ENCODE measurements at regions not wholly inside any gene's neighbourhood (a gene's known extent, or its start where the extent isn't known, plus 50 kb on each side); places are given as distances from the start of the nearest gene placed in this dataset.

DNA sequence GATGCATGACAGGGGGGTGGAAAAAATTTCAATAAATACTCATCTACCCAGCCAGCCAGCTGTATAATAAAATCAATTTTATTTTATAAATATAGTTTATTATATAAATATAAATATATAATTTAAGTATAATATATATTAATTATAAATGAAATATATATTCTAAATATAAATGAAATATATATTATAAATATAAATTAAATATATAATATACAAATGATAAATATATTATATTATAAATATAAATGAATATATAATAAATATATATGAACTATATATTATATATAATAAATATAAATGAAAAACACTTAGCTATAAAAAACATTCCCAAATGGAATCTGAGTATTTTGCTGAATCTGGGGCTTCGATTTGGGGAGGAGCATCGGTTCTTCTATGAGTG lies 79.4 kb upstream of the CDCA7L start (continued):
- no peak for TF ChIP-seq NANOG (IDR thresholded peaks at IDR 0.05; ENCODE audit: borderline replicate concordance)
- TF ChIP-seq, protein P1, sequence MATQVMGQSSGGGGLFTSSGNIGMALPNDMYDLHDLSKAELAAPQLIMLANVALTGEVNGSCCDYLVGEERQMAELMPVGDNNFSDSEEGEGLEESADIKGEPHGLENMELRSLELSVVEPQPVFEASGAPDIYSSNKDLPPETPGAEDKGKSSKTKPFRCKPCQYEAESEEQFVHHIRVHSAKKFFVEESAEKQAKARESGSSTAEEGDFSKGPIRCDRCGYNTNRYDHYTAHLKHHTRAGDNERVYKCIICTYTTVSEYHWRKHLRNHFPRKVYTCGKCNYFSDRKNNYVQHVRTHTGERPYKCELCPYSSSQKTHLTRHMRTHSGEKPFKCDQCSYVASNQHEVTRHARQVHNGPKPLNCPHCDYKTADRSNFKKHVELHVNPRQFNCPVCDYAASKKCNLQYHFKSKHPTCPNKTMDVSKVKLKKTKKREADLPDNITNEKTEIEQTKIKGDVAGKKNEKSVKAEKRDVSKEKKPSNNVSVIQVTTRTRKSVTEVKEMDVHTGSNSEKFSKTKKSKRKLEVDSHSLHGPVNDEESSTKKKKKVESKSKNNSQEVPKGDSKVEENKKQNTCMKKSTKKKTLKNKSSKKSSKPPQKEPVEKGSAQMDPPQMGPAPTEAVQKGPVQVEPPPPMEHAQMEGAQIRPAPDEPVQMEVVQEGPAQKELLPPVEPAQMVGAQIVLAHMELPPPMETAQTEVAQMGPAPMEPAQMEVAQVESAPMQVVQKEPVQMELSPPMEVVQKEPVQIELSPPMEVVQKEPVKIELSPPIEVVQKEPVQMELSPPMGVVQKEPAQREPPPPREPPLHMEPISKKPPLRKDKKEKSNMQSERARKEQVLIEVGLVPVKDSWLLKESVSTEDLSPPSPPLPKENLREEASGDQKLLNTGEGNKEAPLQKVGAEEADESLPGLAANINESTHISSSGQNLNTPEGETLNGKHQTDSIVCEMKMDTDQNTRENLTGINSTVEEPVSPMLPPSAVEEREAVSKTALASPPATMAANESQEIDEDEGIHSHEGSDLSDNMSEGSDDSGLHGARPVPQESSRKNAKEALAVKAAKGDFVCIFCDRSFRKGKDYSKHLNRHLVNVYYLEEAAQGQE (IDR thresholded peaks at IDR 0.05; ENCODE audit: unreplicated experiment) = no peak

- no peaks in the 10 kb centered on the region for H3K79me2 ChIP-seq (replicated peaks; ENCODE audit: insufficient read depth)
- H3K4me2 ChIP-seq = no peak overlapping the region
- TF ChIP-seq, protein P2, sequence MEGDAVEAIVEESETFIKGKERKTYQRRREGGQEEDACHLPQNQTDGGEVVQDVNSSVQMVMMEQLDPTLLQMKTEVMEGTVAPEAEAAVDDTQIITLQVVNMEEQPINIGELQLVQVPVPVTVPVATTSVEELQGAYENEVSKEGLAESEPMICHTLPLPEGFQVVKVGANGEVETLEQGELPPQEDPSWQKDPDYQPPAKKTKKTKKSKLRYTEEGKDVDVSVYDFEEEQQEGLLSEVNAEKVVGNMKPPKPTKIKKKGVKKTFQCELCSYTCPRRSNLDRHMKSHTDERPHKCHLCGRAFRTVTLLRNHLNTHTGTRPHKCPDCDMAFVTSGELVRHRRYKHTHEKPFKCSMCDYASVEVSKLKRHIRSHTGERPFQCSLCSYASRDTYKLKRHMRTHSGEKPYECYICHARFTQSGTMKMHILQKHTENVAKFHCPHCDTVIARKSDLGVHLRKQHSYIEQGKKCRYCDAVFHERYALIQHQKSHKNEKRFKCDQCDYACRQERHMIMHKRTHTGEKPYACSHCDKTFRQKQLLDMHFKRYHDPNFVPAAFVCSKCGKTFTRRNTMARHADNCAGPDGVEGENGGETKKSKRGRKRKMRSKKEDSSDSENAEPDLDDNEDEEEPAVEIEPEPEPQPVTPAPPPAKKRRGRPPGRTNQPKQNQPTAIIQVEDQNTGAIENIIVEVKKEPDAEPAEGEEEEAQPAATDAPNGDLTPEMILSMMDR (conservative IDR thresholded peaks at IDR 0.05; ENCODE audit: low read depth in 2 of 2) = no peak
- TF ChIP-seq, protein P1 (IDR thresholded peaks at IDR 0.05; ENCODE audit: unreplicated experiment) = no peak
- TF ChIP-seq ZNF331 (CRISPR knock-in tag; IDR thresholded peaks at IDR 0.05; ENCODE audit: low read depth) (no peak), EZH2phosphoT487 (IDR thresholded peaks at IDR 0.05; ENCODE audit: unreplicated experiment) (no peak), NANOG (IDR thresholded peaks at IDR 0.05; ENCODE audit: borderline replicate concordance) (no peak), JUNB (IDR thresholded peaks at IDR 0.05; ENCODE audit: unreplicated experiment) (no peak), STAT1 (IDR thresholded peaks at IDR 0.05; ENCODE audit: unreplicated experiment) (no peak)
- TF ChIP-seq, protein P3, sequence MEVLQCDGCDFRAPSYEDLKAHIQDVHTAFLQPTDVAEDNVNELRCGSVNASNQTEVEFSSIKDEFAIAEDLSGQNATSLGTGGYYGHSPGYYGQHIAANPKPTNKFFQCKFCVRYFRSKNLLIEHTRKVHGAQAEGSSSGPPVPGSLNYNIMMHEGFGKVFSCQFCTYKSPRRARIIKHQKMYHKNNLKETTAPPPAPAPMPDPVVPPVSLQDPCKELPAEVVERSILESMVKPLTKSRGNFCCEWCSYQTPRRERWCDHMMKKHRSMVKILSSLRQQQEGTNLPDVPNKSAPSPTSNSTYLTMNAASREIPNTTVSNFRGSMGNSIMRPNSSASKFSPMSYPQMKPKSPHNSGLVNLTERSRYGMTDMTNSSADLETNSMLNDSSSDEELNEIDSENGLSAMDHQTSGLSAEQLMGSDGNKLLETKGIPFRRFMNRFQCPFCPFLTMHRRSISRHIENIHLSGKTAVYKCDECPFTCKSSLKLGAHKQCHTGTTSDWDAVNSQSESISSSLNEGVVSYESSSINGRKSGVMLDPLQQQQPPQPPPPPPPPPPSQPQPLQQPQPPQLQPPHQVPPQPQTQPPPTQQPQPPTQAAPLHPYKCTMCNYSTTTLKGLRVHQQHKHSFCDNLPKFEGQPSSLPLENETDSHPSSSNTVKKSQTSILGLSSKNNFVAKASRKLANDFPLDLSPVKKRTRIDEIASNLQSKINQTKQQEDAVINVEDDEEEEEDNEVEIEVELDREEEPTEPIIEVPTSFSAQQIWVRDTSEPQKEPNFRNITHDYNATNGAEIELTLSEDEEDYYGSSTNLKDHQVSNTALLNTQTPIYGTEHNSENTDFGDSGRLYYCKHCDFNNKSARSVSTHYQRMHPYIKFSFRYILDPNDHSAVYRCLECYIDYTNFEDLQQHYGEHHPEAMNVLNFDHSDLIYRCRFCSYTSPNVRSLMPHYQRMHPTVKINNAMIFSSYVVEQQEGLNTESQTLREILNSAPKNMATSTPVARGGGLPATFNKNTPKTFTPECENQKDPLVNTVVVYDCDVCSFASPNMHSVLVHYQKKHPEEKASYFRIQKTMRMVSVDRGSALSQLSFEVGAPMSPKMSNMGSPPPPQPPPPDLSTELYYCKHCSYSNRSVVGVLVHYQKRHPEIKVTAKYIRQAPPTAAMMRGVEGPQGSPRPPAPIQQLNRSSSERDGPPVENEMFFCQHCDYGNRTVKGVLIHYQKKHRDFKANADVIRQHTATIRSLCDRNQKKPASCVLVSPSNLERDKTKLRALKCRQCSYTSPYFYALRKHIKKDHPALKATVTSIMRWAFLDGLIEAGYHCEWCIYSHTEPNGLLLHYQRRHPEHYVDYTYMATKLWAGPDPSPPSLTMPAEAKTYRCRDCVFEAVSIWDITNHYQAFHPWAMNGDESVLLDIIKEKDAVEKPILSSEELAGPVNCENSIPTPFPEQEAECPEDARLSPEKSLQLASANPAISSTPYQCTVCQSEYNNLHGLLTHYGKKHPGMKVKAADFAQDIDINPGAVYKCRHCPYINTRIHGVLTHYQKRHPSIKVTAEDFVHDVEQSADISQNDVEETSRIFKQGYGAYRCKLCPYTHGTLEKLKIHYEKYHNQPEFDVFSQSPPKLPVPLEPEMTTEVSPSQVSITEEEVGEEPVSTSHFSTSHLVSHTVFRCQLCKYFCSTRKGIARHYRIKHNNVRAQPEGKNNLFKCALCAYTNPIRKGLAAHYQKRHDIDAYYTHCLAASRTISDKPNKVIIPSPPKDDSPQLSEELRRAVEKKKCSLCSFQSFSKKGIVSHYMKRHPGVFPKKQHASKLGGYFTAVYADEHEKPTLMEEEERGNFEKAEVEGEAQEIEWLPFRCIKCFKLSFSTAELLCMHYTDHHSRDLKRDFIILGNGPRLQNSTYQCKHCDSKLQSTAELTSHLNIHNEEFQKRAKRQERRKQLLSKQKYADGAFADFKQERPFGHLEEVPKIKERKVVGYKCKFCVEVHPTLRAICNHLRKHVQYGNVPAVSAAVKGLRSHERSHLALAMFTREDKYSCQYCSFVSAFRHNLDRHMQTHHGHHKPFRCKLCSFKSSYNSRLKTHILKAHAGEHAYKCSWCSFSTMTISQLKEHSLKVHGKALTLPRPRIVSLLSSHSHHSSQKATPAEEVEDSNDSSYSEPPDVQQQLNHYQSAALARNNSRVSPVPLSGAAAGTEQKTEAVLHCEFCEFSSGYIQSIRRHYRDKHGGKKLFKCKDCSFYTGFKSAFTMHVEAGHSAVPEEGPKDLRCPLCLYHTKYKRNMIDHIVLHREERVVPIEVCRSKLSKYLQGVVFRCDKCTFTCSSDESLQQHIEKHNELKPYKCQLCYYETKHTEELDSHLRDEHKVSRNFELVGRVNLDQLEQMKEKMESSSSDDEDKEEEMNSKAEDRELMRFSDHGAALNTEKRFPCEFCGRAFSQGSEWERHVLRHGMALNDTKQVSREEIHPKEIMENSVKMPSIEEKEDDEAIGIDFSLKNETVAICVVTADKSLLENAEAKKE (CRISPR knock-in tag; IDR thresholded peaks at IDR 0.05) = no peak
- DNase-seq (ENCODE audit: low spot score) (no peak), ATAC-seq (no peak)
- H3K27me3 ChIP-seq (ENCODE audit: insufficient read depth) = no peaks in the 10 kb centered on the region
- H3K9me2 ChIP-seq (ENCODE audit: insufficient read depth) = peaks cover 2% of the 10 kb centered on the region; the same call in 1 of the 2 replicates
- no peaks in the 10 kb centered on the region for H3K4me1 ChIP-seq (ENCODE audit: insufficient read depth)
- Mint-ChIP-seq H3K27me3 (ENCODE audit: insufficient read depth, low read depth, poor library complexity) (peaks cover 4% of the 10 kb centered on the region), H3K4me1 (no peaks in the 10 kb centered on the region), H3K36me3 (ENCODE audit: low read depth) (no peaks in the 10 kb centered on the region; the same call in 2 of the 3 replicates), H3K9me3 (peaks cover 5% of the 10 kb centered on the region; the same call in 1 of the 3 replicates), H3K4me3 (no peak overlapping the region), H3K27ac (no peak overlapping the region)
- no peaks in the 10 kb centered on the region for H3F3A ChIP-seq (replicated peaks; ENCODE audit: low read depth)
- no peak overlapping the region for H2AFZ ChIP-seq
- H4K20me1 ChIP-seq (replicated peaks; ENCODE audit: insufficient read depth) = no peaks in the 10 kb centered on the region
- H3K27ac ChIP-seq (ENCODE audit: low read depth) = no peak overlapping the region
- no peaks in the 10 kb centered on the region for H3K36me3 ChIP-seq (ENCODE audit: insufficient read depth)
- no peak overlapping the region for H3K4me3 ChIP-seq
Observed at GRCh38 chr7:22019931-22020330, 74.2 kb upstream of the CDCA7L start.

All from GM23338 (cell line).